Endothelial cell of umbilical vein (primary cell): ENCODE measurements at regions not wholly inside any gene's neighbourhood (a gene's known extent, or its start where the extent isn't known, plus 50 kb on each side); places are given as distances from the start of the nearest gene placed in this dataset.

Source experiments
- BruUV-seq: library from RNA; stranded (reverse); fragments of 400-500 nt; replicated peaks from 2 replicates; lab custom pipeline; 2021; lab: Mats Ljungman, UMichigan
- CTCF ChIA-PET: fragments of 300-600, 350-600 bp; sonication (Branson Sonifier 250); formaldehyde crosslinking; loops from one replicate; lab custom pipeline; 2021; ENCODE audit warnings: antibody characterized with exemption, inconsistent platforms; lab: Charles Lee
- POLR2A ChIA-PET: fragments of 300-600, 350-600 bp; sonication (Branson Sonifier 250); formaldehyde crosslinking; loops from one replicate; lab custom pipeline; 2021; ENCODE audit warnings: antibody characterized with exemption, inconsistent platforms; lab: Charles Lee
- DNase-seq: peaks from one replicate; pipeline ENCODE4 v3.0.0-alpha.2; 2011; ENCODE audit warnings: low read depth, low spot score
- FAIRE-seq: peaks from 2 replicates; lab custom pipeline; 2011; peaks lifted over from hg19 to GRCh38; lab: Jason Lieb, UNC
- H2AFZ ChIP-seq: 2 replicates; pipeline ENCODE4 v1.6.0; 2012; ENCODE audit warnings: low read depth, low read length, control low read depth, inconsistent platforms
- H3K27ac ChIP-seq: 2 replicates; pipeline ENCODE4 v1.5.1; 2011; ENCODE audit warnings: low read depth, mild to moderate bottlenecking, control low read depth, low read length, moderate library complexity; ENCODE audit not compliant: insufficient read depth
- H3K27me3 ChIP-seq, 2 experiments: 2 replicates each; pipeline versions ENCODE4 v1.6.0 to v1.6.1; 2011; ENCODE audit warnings: low read length in 2 of 2, mixed read lengths in 1 of 2; ENCODE audit not compliant: control insufficient read depth in 2 of 2, insufficient read depth in 2 of 2
- H3K36me3 ChIP-seq, 2 experiments: 2 replicates in 1 of 2; 3 replicates in 1 of 2; pipeline ENCODE4 v1.5.1; 2011; ENCODE audit warnings: low read length in 2 of 2, mild to moderate bottlenecking in 1 of 2, moderate library complexity in 1 of 2; ENCODE audit not compliant: control insufficient read depth in 2 of 2, insufficient read depth in 2 of 2; ENCODE audit errors: extremely low read depth in 1 of 2
- H3K4me1 ChIP-seq: 3 replicates; pipeline ENCODE4 v1.5.1; 2011; ENCODE audit warnings: mild to moderate bottlenecking, low read length; ENCODE audit not compliant: control insufficient read depth, insufficient read depth; ENCODE audit errors: extremely low read depth
- H3K4me2 ChIP-seq: 2 replicates; pipeline ENCODE4 v1.6.1; 2011; ENCODE audit warnings: low read length, control low read depth, mixed read lengths; ENCODE audit not compliant: insufficient read depth
- H3K4me3 ChIP-seq, 3 experiments: fragments of 200-600 bp in 1 of 3; sonication (generic), shearing (Covaris generic) in 1 of 3; replicated peaks in 1 of 3; 2 replicates each; pipeline ENCODE4 v1.5.1; 2011 to 2016; ENCODE audit warnings: control low read depth in 3 of 3, low read length in 3 of 3, mild to moderate bottlenecking in 2 of 3, inconsistent platforms in 1 of 3, low read depth in 1 of 3, moderate library complexity in 1 of 3; ENCODE audit not compliant: insufficient read depth in 1 of 3
- H3K79me2 ChIP-seq: 2 replicates; pipeline ENCODE4 v1.6.0; 2012; ENCODE audit warnings: low read length, inconsistent platforms; ENCODE audit not compliant: control insufficient read depth, insufficient read depth
- H3K9ac ChIP-seq: replicated peaks from 2 replicates; pipeline ENCODE3; 2011; ENCODE audit warnings: low read length, control low read depth; ENCODE audit not compliant: insufficient read depth; ENCODE audit errors: extremely low read depth
- H3K9me1 ChIP-seq: replicated peaks from 3 replicates; pipeline ENCODE4 v1.6.0; 2011; ENCODE audit warnings: mild to moderate bottlenecking, low read length; ENCODE audit not compliant: control insufficient read depth, insufficient read depth; ENCODE audit errors: extremely low read depth
- H3K9me3 ChIP-seq: replicated peaks from 2 replicates; pipeline ENCODE4 v1.5.1; 2012; ENCODE audit warnings: low read length, inconsistent platforms; ENCODE audit not compliant: control insufficient read depth, insufficient read depth
- H4K20me1 ChIP-seq: replicated peaks from 2 replicates; pipeline ENCODE3; 2011; ENCODE audit warnings: mild to moderate bottlenecking, low read length; ENCODE audit not compliant: control insufficient read depth, insufficient read depth; ENCODE audit errors: extremely low read depth
- CTCF ChIP-seq, 2 donors: IDR thresholded peaks; 1 replicate in 1 of 2; 2 replicates in 1 of 2; pipeline ENCODE4 v1.5.1; 2011; ENCODE audit warnings: low read length in 2 of 2, mild to moderate bottlenecking in 2 of 2, moderate library complexity in 2 of 2, control low read depth in 1 of 2, inconsistent platforms in 1 of 2, low read depth in 1 of 2; ENCODE audit not compliant: insufficient read depth in 1 of 2; ENCODE audit errors: extremely low read depth in 1 of 2
- EZH2 ChIP-seq: IDR thresholded peaks from 2 replicates; pipeline ENCODE4 v1.6.1; 2012; ENCODE audit warnings: borderline replicate concordance, low read depth, mild to moderate bottlenecking, moderate library complexity, low read length, inconsistent platforms; ENCODE audit not compliant: severe bottlenecking
- FOS ChIP-seq: IDR thresholded peaks from 2 replicates; pipeline ENCODE4 v1.6.1; 2011; ENCODE audit warnings: mild to moderate bottlenecking, low read length, moderate library complexity, borderline replicate concordance; ENCODE audit not compliant: insufficient read depth
- GATA2 ChIP-seq: IDR thresholded peaks from 2 replicates; pipeline ENCODE4 v1.7.0; 2011; ENCODE audit warnings: low read depth, mild to moderate bottlenecking, moderate library complexity, mixed read lengths, low read length; ENCODE audit not compliant: insufficient read length, insufficient read depth
- JUN ChIP-seq: IDR thresholded peaks from 2 replicates; pipeline ENCODE4 v1.6.1; 2011; ENCODE audit warnings: borderline replicate concordance, low read depth; ENCODE audit not compliant: insufficient read length, insufficient read depth
- MYC ChIP-seq: IDR thresholded peaks from one replicate; pipeline ENCODE4 v1.6.1; 2011; ENCODE audit warnings: mild to moderate bottlenecking, low read depth, low read length
- POLR2A ChIP-seq: IDR thresholded peaks from 2 replicates; pipeline ENCODE4 v1.6.1; 2012; ENCODE audit warnings: low read depth, mild to moderate bottlenecking, control low read depth, low read length
- POLR2AphosphoS5 ChIP-seq: IDR thresholded peaks from 2 replicates; pipeline ENCODE4 v1.6.1; 2012; ENCODE audit warnings: low read depth, mild to moderate bottlenecking, control low read depth, low read length, moderate library complexity; ENCODE audit not compliant: insufficient read depth
- dilution Hi-C: fragments of 300-500 bp; cut with MboI; formaldehyde crosslinking; loops from one replicate; pipeline ENCODE4 v1.15.0; 2019; ENCODE audit warnings: low sequenced_read_pairs; ENCODE audit not compliant: extremely low pct_ligation_motif_present
- intact Hi-C: fragments of 100-400 bp; cut with micrococcal nuclease; formaldehyde crosslinking; loops from one replicate; pipeline ENCODE4 v1.10.0; 2022

GRCh38 chr4:164212134-164212533 lies 541.8 kb upstream of the SMIM31 start:
- H3K9ac ChIP-seq = no peak overlapping the region
- DNase-seq (no peak), FAIRE-seq (no peak)
- no TSS peak for BruUV-seq
- CTCF ChIA-PET = no interaction called here
- no peak overlapping the region for H3K27ac ChIP-seq
- no peak overlapping the region for H3K4me2 ChIP-seq
- no peaks in the 10 kb centered on the region for H3K79me2 ChIP-seq
- H3K4me1 ChIP-seq = no peaks in the 10 kb centered on the region
- POLR2A ChIA-PET = no interaction called here
- TF ChIP-seq FOS (no peak), MYC (no peak), GATA2 (no peak), POLR2AphosphoS5 (no peak), JUN (no peak), EZH2 (no peak), CTCF (IDR thresholded peaks at IDR 0.05; ENCODE audit: extremely low read depth in 1 of 2, insufficient read depth in 1 of 2, low read depth in 1 of 2, low read length in 2 of 2) (no peak), POLR2A (no peak)
- H3K4me3 ChIP-seq = no peak overlapping the region
- H4K20me1 ChIP-seq = no peaks in the 10 kb centered on the region
- H3K9me3 ChIP-seq = peaks cover 2% of the 10 kb centered on the region
- dilution Hi-C loops = no loop called here
- intact Hi-C loops = no loop called here
- no peaks in the 10 kb centered on the region for H3K36me3 ChIP-seq
- no peak overlapping the region for H2AFZ ChIP-seq
- H3K27me3 ChIP-seq = no peaks in the 10 kb centered on the region
- no peaks in the 10 kb centered on the region for H3K9me1 ChIP-seq
